ENCODE measurements at regions not wholly inside any gene's neighbourhood (a gene's known extent, or its start where the extent isn't known, plus 50 kb on each side); places are given as distances from the start of the nearest gene placed in this dataset.
A peak's percentile ranks its signal among the peaks of the same experiment; 100 is the strongest.

GRCh38 chr12:87782838-87783237, 246.4 kb downstream of the C12orf50 start:
- Histone ChIP-seq H3K9ac (ENCODE audit: low read depth, low read length) (no peak overlapping the region), H3K4me1 (ENCODE audit: control insufficient read depth, insufficient read depth, low read length) (peaks cover 4% of the 10 kb centered on the region), H3K4me2 (ENCODE audit: low read length) (no peak overlapping the region)

DNA sequence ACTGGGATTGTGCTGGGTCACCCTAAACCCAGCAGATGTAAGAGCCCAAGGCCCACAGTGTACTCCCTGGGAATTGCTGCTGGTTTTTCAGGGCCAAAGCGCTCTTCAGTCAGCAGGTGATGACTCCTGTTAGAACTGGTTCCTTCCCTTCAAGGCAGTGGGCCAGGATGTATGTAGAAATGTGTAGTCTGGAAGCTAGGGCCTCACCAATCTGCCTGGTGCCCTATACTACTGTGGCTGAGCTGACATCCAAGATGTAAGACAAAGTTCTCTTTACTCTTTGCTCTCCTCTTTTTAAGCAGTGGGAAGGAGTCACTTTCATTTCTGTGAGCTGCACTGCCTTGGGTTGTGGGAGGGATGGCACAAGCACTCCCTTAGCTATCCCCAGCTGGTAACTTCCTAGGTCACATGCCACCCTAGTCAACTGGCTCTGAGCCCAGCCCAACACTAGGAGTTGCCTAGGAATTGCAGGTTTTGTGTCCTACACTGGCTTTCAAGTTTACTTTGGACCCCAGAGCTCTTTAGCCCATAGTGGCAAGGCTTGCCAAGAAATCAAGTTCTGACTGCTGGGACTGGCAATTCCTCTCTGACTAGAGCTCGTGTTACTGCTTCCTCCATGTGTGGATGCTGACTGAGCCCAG, 249.2 kb downstream of the C12orf50 start:
- Histone ChIP-seq H3K36me3 (ENCODE audit: insufficient read depth, low read length) (no peaks in the 10 kb centered on the region), H3K4me3 (ENCODE audit: low read length) (no peak overlapping the region), H3K9me3 (replicated peaks; ENCODE audit: low read length) (no peaks in the 10 kb centered on the region), H3K9ac (ENCODE audit: low read depth, low read length) (no peak overlapping the region), H3K27me3 (ENCODE audit: control insufficient read depth, insufficient read depth, low read length) (no peaks in the 10 kb centered on the region), H3K4me1 (ENCODE audit: control insufficient read depth, insufficient read depth, low read length) (peaks cover 4% of the 10 kb centered on the region), H3K4me2 (ENCODE audit: low read length) (no peak overlapping the region)

More at GRCh38 chr12:87782838-87783237, 246.4 kb downstream of the C12orf50 start:
- Histone ChIP-seq H3K9me3 (replicated peaks; ENCODE audit: low read length) (no peaks in the 10 kb centered on the region), H3K4me3 (ENCODE audit: low read length) (no peak overlapping the region), H3K36me3 (ENCODE audit: insufficient read depth, low read length) (no peaks in the 10 kb centered on the region), H3K27me3 (ENCODE audit: control insufficient read depth, insufficient read depth, low read length) (no peaks in the 10 kb centered on the region)

- H3K4me2 ChIP-seq (ENCODE audit: low read length) = no peak overlapping the region
- H3K9me3 ChIP-seq (replicated peaks; ENCODE audit: low read length) = no peaks in the 10 kb centered on the region
- no peaks in the 10 kb centered on the region for H3K36me3 ChIP-seq (ENCODE audit: insufficient read depth, low read length)
- H3K9ac ChIP-seq (ENCODE audit: low read depth, low read length) = no peak overlapping the region
- H3K27me3 ChIP-seq (ENCODE audit: control insufficient read depth, insufficient read depth, low read length) = no peaks in the 10 kb centered on the region
- peaks cover 4% of the 10 kb centered on the region for H3K4me1 ChIP-seq (ENCODE audit: control insufficient read depth, insufficient read depth, low read length)
- H3K4me3 ChIP-seq (ENCODE audit: low read length) = no peak overlapping the region
These were observed 250.2 kb downstream of the C12orf50 start for GRCh38 chr12:87779016-87779415.

DNA sequence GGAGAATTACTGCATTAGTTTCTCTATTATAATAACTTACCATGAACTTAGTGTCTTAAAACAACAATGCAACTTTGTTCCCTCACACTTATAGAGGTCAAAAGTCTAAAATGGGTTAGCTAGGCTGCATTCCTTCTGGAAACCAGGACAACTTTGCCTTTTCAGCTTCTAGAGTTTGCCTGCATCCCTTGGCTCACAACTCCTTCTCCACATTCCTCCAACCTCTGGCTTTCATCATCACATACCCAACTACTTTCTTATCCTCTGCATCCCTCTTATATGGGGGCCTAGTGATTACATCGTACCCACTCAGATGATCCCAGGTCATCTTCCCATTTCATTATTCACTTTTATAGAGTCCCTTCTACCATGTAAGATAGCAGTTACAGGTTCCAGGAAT, 251.1 kb downstream of the C12orf50 start:
- H3K27me3 ChIP-seq (ENCODE audit: control insufficient read depth, insufficient read depth, low read length) = no peaks in the 10 kb centered on the region
- no peaks in the 10 kb centered on the region for H3K36me3 ChIP-seq (ENCODE audit: insufficient read depth, low read length)
- H3K9ac ChIP-seq (ENCODE audit: low read depth, low read length) = no peak overlapping the region
- no peak overlapping the region for H3K4me3 ChIP-seq (ENCODE audit: low read length)
- H3K4me1 ChIP-seq (ENCODE audit: control insufficient read depth, insufficient read depth, low read length) = peaks cover 4% of the 10 kb centered on the region
- no peaks in the 10 kb centered on the region for H3K9me3 ChIP-seq (replicated peaks; ENCODE audit: low read length)
- no peak overlapping the region for H3K4me2 ChIP-seq (ENCODE audit: low read length)

GRCh38 chr12:87775784-87776183, 253.4 kb downstream of the C12orf50 start:
- Histone ChIP-seq H3K4me1 (ENCODE audit: control insufficient read depth, insufficient read depth, low read length) (peaks cover 4% of the 10 kb centered on the region), H3K4me3 (ENCODE audit: low read length) (no peak overlapping the region), H3K27me3 (ENCODE audit: control insufficient read depth, insufficient read depth, low read length) (no peaks in the 10 kb centered on the region), H3K4me2 (ENCODE audit: low read length) (peak overlapping the region; percentile 57), H3K36me3 (ENCODE audit: insufficient read depth, low read length) (no peaks in the 10 kb centered on the region), H3K9ac (ENCODE audit: low read depth, low read length) (no peak overlapping the region), H3K9me3 (replicated peaks; ENCODE audit: low read length) (no peaks in the 10 kb centered on the region)

- Histone ChIP-seq H3K36me3 (ENCODE audit: insufficient read depth, low read length) (no peaks in the 10 kb centered on the region), H3K4me3 (ENCODE audit: low read length) (no peak overlapping the region), H3K9me3 (replicated peaks; ENCODE audit: low read length) (no peaks in the 10 kb centered on the region), H3K4me1 (ENCODE audit: control insufficient read depth, insufficient read depth, low read length) (peaks cover 4% of the 10 kb centered on the region), H3K27me3 (ENCODE audit: control insufficient read depth, insufficient read depth, low read length) (no peaks in the 10 kb centered on the region), H3K4me2 (ENCODE audit: low read length) (no peak overlapping the region), H3K9ac (ENCODE audit: low read depth, low read length) (no peak overlapping the region)
These were observed 254.2 kb downstream of the C12orf50 start for GRCh38 chr12:87775051-87775450.

- no peak overlapping the region for H3K4me2 ChIP-seq (ENCODE audit: low read length)
- no peaks in the 10 kb centered on the region for H3K9me3 ChIP-seq (replicated peaks; ENCODE audit: low read length)
- no peaks in the 10 kb centered on the region for H3K27me3 ChIP-seq (ENCODE audit: control insufficient read depth, insufficient read depth, low read length)
- H3K4me3 ChIP-seq (ENCODE audit: low read length) = no peak overlapping the region
- no peaks in the 10 kb centered on the region for H3K4me1 ChIP-seq (ENCODE audit: control insufficient read depth, insufficient read depth, low read length)
- no peak overlapping the region for H3K9ac ChIP-seq (ENCODE audit: low read depth, low read length)
- no peaks in the 10 kb centered on the region for H3K36me3 ChIP-seq (ENCODE audit: insufficient read depth, low read length)
These were observed 256.8 kb downstream of the C12orf50 start for GRCh38 chr12:87772401-87772800.

DNA sequence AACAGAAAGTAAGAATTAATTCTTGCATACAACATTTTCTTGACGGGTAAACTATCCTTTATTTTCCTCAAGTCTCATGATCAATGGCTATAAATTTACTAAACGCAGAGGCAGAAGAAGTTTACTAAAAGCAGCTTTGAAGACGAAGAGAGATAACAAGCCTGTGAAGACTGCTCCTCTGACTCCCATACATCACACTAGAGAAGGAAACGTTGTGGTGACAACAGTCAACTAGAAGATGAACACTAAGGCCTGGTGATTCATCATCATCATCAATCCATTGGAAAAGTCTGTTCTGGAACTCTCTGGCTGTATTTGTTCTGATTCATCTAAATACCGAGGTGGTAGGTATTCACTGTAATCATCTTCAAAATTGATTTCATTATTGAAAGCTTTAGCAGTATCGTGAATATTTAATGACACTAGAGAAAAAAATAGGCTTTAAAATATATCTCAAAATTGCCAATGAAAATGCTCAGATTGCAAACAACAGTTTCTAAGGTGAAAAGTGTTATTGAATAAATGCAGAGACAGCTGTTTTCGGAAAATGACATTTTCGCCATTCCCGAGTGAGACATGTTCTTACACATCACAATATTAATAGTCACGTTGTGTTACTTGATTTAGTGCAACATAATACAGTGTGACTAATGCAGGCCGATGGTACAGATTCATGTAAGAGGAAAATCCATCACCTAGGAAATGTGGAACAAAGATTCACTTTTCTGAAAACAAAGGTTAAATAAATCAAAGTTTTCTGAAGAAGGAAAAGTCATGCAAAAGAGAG, 260.5 kb downstream of the C12orf50 start:
- Histone ChIP-seq H3K36me3 (ENCODE audit: insufficient read depth, low read length) (no peaks in the 10 kb centered on the region), H3K4me3 (ENCODE audit: low read length) (no peak overlapping the region), H3K9me3 (replicated peaks; ENCODE audit: low read length) (no peaks in the 10 kb centered on the region), H3K9ac (ENCODE audit: low read depth, low read length) (no peak overlapping the region), H3K4me2 (ENCODE audit: low read length) (no peak overlapping the region), H3K4me1 (ENCODE audit: control insufficient read depth, insufficient read depth, low read length) (no peaks in the 10 kb centered on the region), H3K27me3 (ENCODE audit: control insufficient read depth, insufficient read depth, low read length) (no peaks in the 10 kb centered on the region)

DNA sequence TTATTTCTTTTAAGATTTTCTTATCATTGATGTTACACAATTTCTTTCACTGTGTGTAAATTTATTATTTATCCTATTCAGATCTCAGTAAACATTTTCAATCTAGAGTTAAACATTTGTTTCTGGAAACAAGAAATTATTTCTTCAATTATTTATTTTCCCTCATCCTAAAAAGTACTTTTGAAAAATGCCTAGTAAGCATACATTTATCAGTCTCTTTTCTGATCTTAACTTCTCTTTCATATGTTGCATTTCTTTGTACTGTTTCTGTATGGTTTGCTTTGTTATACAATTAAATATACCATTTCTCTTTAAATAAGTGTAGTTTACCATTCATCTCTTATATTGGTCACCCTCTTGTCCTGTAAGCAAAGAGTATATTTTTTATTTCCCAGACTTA, 263.2 kb downstream of the C12orf50 start:
- H3K4me1 ChIP-seq (ENCODE audit: control insufficient read depth, insufficient read depth, low read length) = no peaks in the 10 kb centered on the region

GRCh38 chr12:87760943-87761342, 268.3 kb downstream of the C12orf50 start:
- Histone ChIP-seq H3K4me1 (ENCODE audit: control insufficient read depth, insufficient read depth, low read length) (peaks cover under 1% of the 10 kb centered on the region), H3K4me3 (ENCODE audit: low read length) (no peak overlapping the region), H3K4me2 (ENCODE audit: low read length) (no peak overlapping the region), H3K36me3 (ENCODE audit: insufficient read depth, low read length) (no peaks in the 10 kb centered on the region), H3K9ac (ENCODE audit: low read depth, low read length) (no peak overlapping the region), H3K27me3 (ENCODE audit: control insufficient read depth, insufficient read depth, low read length) (no peaks in the 10 kb centered on the region), H3K9me3 (replicated peaks; ENCODE audit: low read length) (no peaks in the 10 kb centered on the region)

More for the DNA sequence above, 263.2 kb downstream of the C12orf50 start:
- Histone ChIP-seq H3K27me3 (ENCODE audit: control insufficient read depth, insufficient read depth, low read length) (no peaks in the 10 kb centered on the region), H3K4me2 (ENCODE audit: low read length) (no peak overlapping the region), H3K9ac (ENCODE audit: low read depth, low read length) (no peak overlapping the region), H3K4me3 (ENCODE audit: low read length) (no peak overlapping the region), H3K36me3 (ENCODE audit: insufficient read depth, low read length) (no peaks in the 10 kb centered on the region), H3K9me3 (replicated peaks; ENCODE audit: low read length) (no peaks in the 10 kb centered on the region)

- peaks cover 9% of the 10 kb centered on the region for H3K4me1 ChIP-seq (ENCODE audit: control insufficient read depth, insufficient read depth, low read length)
- no peak overlapping the region for H3K4me3 ChIP-seq (ENCODE audit: low read length)
- H3K27me3 ChIP-seq (ENCODE audit: control insufficient read depth, insufficient read depth, low read length) = no peaks in the 10 kb centered on the region
- H3K36me3 ChIP-seq (ENCODE audit: insufficient read depth, low read length) = no peaks in the 10 kb centered on the region
- H3K4me2 ChIP-seq (ENCODE audit: low read length) = no peak overlapping the region
- no peaks in the 10 kb centered on the region for H3K9me3 ChIP-seq (replicated peaks; ENCODE audit: low read length)
- no peak overlapping the region for H3K9ac ChIP-seq (ENCODE audit: low read depth, low read length)
These were observed 270.9 kb downstream of the C12orf50 start for GRCh38 chr12:87758271-87758670.

GRCh38 chr12:87756721-87757120, 272.5 kb downstream of the C12orf50 start:
- Histone ChIP-seq H3K4me2 (ENCODE audit: low read length) (no peak overlapping the region), H3K4me1 (ENCODE audit: control insufficient read depth, insufficient read depth, low read length) (peaks cover 9% of the 10 kb centered on the region), H3K27me3 (ENCODE audit: control insufficient read depth, insufficient read depth, low read length) (no peaks in the 10 kb centered on the region), H3K36me3 (ENCODE audit: insufficient read depth, low read length) (no peaks in the 10 kb centered on the region), H3K9ac (ENCODE audit: low read depth, low read length) (no peak overlapping the region), H3K4me3 (ENCODE audit: low read length) (no peak overlapping the region), H3K9me3 (replicated peaks; ENCODE audit: low read length) (no peaks in the 10 kb centered on the region)
